NCI-H82 treated with DMSO at 0.1 percent for 48 hours (cell line): ENCODE measurements at regions not wholly inside any gene's neighbourhood (a gene's known extent, or its start where the extent isn't known, plus 50 kb on each side); places are given as distances from the start of the nearest gene placed in this dataset.
A peak's percentile ranks its signal among the peaks of the same experiment; 100 is the strongest.

Experiments used
- DNase-seq: peaks from one replicate; lab custom pipeline; 2025; ENCODE audit not compliant: unreplicated experiment; lab: John Stamatoyannopoulos, UW

GRCh38 chr1:234745844-234746797 is 136.1 kb upstream of the IRF2BP2 start:
- DNase-seq = peak; percentile 45

DNA sequence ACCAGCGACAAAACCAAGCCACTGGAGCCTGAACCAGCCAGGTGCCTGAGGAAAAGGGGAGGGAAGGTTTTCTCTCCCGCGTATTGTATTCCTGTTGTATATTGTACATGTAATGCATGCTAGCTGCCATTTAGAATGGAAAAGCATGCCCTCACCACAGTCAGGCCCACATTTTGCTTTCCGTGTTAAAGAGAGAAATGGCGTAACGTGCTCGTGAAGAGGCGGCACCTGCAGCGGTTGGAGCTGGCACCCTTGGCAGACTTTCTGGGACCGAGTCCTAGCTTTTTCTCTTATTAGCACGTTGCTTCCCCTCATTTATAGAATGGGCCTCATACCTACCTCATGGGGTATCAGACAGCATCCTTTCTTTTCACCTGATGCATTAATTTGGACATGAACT is 135.3 kb upstream of the IRF2BP2 start:
- no peak for DNase-seq

DNA sequence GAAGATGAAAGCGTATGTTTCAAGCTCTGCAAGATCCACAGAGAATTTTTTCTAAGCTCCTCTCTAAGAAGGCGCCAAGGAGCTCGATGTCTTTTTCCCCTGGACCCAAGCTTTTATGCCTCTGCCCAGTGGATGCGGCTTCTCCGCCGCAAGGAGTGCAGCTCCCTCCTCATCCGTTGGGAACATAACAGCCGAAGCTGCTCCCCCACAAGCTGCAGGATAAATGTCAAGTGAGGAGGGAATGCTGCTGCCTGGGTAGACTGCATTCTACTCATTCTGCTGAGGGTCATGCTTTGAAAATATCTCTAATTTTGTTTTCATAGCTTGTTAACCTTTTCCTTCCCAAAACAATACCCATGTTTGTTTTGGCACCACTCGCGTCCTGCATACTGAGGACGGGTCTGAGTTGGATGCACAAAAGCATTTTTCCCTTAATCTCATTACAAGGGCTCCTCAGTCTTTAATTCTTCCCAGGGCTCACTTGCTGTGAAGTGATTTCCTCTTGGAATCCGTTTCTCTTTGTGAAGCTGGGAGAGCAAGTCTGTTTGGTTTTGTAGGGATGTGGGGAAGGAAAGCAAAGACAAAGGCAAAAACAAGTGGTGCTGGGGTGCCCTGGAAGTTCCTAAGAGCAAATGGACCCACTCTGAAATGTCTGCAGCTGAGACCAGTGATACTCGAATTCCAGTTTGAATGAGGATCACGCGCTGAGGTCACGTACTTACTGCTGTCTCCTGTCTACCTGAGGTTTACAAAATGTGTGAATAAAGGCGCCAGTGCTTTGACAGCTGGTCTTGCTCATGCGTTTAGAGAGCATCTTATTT is 134.0 kb upstream of the IRF2BP2 start:
- peak; percentile 84 for DNase-seq

DNA sequence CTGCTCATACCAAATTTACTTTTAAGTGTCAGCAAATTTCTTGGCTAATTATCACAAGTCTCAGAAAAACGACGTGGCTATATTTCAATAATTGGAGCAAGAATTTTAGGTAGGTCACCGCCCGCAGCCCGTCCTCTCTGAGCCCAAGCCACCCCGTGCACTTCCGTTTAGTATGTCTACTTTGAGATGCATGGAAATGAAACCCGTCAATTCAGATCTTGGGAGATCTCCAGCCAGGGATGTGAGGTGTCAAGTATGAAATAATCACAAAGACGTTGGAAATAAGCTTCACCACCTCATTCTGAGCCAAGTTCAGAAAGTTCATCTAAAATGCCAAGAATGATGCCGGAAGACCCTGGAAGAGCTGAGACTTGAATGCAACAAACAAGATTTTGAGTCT is 132.6 kb upstream of the IRF2BP2 start:
- no peak for DNase-seq

DNA sequence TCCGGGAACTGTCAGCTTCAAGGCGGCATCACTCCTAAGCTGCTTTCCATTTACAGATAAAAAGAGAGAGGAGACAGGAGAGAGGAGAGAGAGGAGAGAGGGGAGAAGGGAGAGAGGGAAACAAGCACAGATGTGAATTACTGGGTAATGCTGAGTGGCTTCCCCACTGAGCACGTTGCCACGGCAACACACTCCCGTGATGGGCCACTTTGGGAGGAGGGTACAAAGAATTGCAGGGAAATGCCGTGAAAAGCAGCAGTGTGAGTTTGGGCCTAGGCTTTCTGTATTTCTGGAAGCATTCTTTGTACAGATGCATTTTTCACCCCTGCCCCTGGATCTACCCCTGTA is 128.0 kb upstream of the IRF2BP2 start:
- no peak for DNase-seq

DNA sequence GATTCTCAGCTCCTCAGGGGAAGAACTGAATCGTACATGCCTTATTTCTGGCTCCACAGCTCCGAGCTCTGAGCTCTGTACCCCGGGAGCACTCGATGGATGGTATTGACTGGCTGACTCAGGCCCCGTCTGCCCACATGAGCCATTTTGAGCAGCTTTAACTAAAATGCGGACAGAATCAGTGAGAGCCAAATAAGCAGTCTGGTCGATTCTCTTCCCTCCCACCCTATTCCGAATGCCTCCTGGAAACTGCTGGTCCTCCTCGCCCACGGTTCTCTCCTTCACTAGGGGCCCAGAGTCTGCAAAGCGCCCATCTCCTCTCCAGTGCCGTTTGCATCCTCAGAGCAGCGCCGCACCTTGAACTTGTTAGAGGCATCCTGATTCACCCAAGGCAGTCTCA is 125.9 kb upstream of the IRF2BP2 start:
- DNase-seq = no peak

DNA sequence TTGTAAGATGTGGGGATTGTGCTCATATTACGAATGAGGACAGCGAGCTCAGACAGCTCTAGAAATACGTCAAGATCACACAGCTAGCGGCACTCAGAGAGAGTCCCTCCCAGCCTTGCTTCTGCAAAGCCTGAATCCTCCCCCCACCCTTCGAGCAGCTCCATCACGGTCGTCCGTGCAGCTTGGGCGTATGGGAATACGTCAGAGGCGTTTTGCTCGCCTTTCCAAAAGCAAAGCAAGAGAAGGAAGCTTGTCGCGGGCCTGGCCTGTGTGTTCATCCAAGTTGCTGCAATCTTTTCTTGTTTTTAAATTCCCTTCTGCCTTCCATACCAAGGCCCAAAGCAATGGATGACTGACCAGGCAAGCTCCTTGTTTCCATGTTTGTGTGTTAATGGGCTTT is 125.5 kb upstream of the IRF2BP2 start:
- no peak for DNase-seq

GRCh38 chr1:234734869-234735268 is 124.9 kb upstream of the IRF2BP2 start:
- no peak for DNase-seq

DNA sequence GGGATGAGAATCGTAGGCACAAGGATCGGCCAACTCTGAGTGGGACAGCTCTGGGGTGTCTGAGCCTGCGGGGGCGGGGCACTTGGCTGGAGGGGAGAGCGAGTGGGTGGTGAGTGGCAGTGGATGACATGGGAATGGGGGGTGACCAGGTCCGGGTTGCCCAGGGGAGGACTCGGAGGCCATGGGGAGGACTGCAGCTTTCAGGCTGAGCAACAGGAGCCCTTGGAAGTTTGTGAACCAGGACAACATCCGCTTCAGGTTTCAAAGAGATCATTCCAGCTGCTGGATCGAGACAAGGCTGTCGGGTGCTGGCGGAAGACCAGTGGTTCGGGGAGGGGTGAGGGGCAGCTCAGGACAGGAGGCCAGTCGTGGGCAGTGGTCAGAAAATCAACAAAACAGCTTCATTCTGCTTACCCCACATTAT is 124.4 kb upstream of the IRF2BP2 start:
- DNase-seq = no peak

DNA sequence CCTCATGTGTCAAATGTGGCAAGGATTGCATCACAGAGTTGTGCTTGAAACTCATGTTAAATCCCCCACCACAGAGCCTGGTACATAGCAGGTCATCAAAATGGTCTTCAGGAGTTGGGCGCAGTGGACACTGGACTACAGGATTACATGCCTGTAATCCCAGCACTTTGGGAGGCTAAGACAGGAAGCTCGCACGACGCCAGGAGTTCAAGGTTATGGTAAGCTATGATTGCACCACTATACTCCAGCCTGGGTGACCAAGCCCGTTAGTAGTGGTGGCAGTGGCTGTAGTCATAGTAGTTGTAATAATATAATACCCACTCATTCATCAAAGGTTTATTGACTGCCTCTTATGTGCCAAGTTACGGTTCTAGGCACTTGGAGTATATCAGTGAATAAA is 123.4 kb upstream of the IRF2BP2 start:
- no peak for DNase-seq

GRCh38 chr1:234732671-234733390 is 122.9 kb upstream of the IRF2BP2 start:
- no peak for DNase-seq

DNA sequence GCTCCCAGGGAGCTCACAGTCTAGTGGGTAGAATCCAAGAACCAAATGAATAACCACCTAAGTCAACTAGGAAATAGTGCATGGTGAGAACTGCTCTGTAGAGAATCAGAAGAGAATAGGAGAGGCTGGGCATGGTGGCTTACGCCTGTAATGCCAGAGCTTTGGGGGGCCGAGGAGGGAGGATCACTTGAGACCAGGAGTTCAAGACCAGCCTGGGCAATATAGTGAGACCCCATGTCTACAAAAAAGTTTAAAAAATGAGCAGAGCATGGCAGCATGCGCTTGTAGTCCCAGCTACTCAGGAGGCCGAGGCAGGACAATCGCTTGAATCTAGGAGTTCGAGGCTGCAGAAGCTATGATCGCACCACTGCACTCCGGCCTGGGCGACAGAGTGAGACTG is 122.3 kb upstream of the IRF2BP2 start:
- DNase-seq = no peak

GRCh38 chr1:234731569-234732085 is 121.6 kb upstream of the IRF2BP2 start:
- DNase-seq = no peak

- DNase-seq = no peak
Measured at GRCh38 chr1:234730770-234731568, 121.0 kb upstream of the IRF2BP2 start.

- no peak for DNase-seq
Measured at GRCh38 chr1:234730475-234730769, 120.4 kb upstream of the IRF2BP2 start.

GRCh38 chr1:234729561-234730474 is 119.8 kb upstream of the IRF2BP2 start:
- DNase-seq = peak; percentile 65

- no peak for DNase-seq
Measured at GRCh38 chr1:234728740-234729139, 118.8 kb upstream of the IRF2BP2 start.

GRCh38 chr1:234727018-234727940 is 117.3 kb upstream of the IRF2BP2 start:
- DNase-seq = peak; percentile 54
